ENCODE measurements at regions not wholly inside any gene's neighbourhood (a gene's known extent, or its start where the extent isn't known, plus 50 kb on each side); places are given as distances from the start of the nearest gene placed in this dataset.
"Not testable (repeated sequence)": the region's sequence is repeated elsewhere in the genome, so short reads cannot be mapped to it uniquely, and the experiment has no call there.

GRCh38 chr1:157319567-157319966 lies 181.4 kb upstream of the ETV3 start:
- no peak overlapping the region for H3K4me3 ChIP-seq
- 93 to 98% (median 94%) methylated on average over 5 of the region's 5 CpGs for WGBS, 5 donors
- TF ChIP-seq CTCF (IDR thresholded peaks at IDR 0.05 in 8 of 11, conservative IDR thresholded peaks at IDR 0.05 in 3 of 11) (no peak), POLR2A (IDR thresholded peaks at IDR 0.05) (no peak), POLR2AphosphoS5 (IDR thresholded peaks at IDR 0.05) (no peak)
- no peaks in the 10 kb centered on the region for H3K36me3 ChIP-seq
- H3K9me3 ChIP-seq: peaks cover 0 to 70% (median 58%) of the 10 kb centered on the region in 8 donors
- intact Hi-C loops (cut with DNase I; ENCODE audit: low total_unique reads): no loop called here
- H3K27me3 ChIP-seq (replicated peaks in 1 of 7): peaks cover 0 to 22% (median 0%) of the 10 kb centered on the region in 7 donors
- no peak for DNase-seq
- no peaks in the 10 kb centered on the region for H3K4me1 ChIP-seq
- H3K27ac ChIP-seq: no peak overlapping the region

GRCh38 chr1:157317229-157317628 lies 179.0 kb upstream of the ETV3 start:
- DNase-seq; H3K4me1 ChIP-seq; H3K4me3 ChIP-seq; H3K27ac ChIP-seq; H3K36me3 ChIP-seq; intact Hi-C loops (cut with DNase I; ENCODE audit: low total_unique reads): not testable (repeated sequence)
- peaks cover 0 to 70% (median 58%) of the 10 kb centered on the region in 8 donors for H3K9me3 ChIP-seq
- WGBS, 5 donors: 91 to 94% (median 92%) methylated on average over 2 of the region's 2 CpGs
- peaks cover 0 to 38% (median 5%) of the 10 kb centered on the region in 7 donors for H3K27me3 ChIP-seq (replicated peaks in 1 of 7)

GRCh38 chr1:157315544-157315943 lies 177.3 kb upstream of the ETV3 start:
- Histone ChIP-seq H3K4me3 (no peak overlapping the region), H3K27ac (no peak overlapping the region), H3K9me3 (peaks cover 0 to 55% (median 47%) of the 10 kb centered on the region in 8 donors), H3K27me3 (replicated peaks in 1 of 7) (peaks cover 0 to 45% (median 5%) of the 10 kb centered on the region in 7 donors), H3K4me1 (no peaks in the 10 kb centered on the region), H3K36me3 (no peaks in the 10 kb centered on the region)
- WGBS, 5 donors: 77 to 83% (median 80%) methylated on average over 2 of the region's 2 CpGs
- no peak for DNase-seq
- TF ChIP-seq POLR2AphosphoS5 (IDR thresholded peaks at IDR 0.05) (no peak), CTCF (IDR thresholded peaks at IDR 0.05 in 8 of 11, conservative IDR thresholded peaks at IDR 0.05 in 3 of 11) (no peak), POLR2A (IDR thresholded peaks at IDR 0.05) (no peak)
- intact Hi-C loops (cut with DNase I; ENCODE audit: low total_unique reads): no loop called here

- DNase-seq: no peak
- intact Hi-C loops (cut with DNase I; ENCODE audit: low total_unique reads): no loop called here
- Histone ChIP-seq H3K4me1 (no peaks in the 10 kb centered on the region), H3K27me3 (replicated peaks in 1 of 7) (peaks cover 0 to 51% (median 5%) of the 10 kb centered on the region in 7 donors), H3K9me3 (peaks cover 0 to 44% (median 36%) of the 10 kb centered on the region in 8 donors), H3K36me3 (no peaks in the 10 kb centered on the region), H3K27ac (no peak overlapping the region), H3K4me3 (no peak overlapping the region)
- TF ChIP-seq POLR2A (IDR thresholded peaks at IDR 0.05) (no peak), POLR2AphosphoS5 (IDR thresholded peaks at IDR 0.05) (no peak), CTCF (IDR thresholded peaks at IDR 0.05 in 8 of 11, conservative IDR thresholded peaks at IDR 0.05 in 3 of 11) (no peak)
- WGBS, 5 donors: 37 to 76% (median 65%) methylated on average over 2 of the region's 2 CpGs
These were observed 176.2 kb upstream of the ETV3 start for GRCh38 chr1:157314408-157314807.

Data from spleen (tissue), 11 donors.